K562 (cell line): ENCODE measurements at regions not wholly inside any gene's neighbourhood (a gene's known extent, or its start where the extent isn't known, plus 50 kb on each side); places are given as distances from the start of the nearest gene placed in this dataset.

Experiments
- ATAC-seq: fragments of 200-7000 bp; cut with Tn5 transposase; 3 replicates; pipeline ENCODE4 v1.9.1; 2020; ENCODE audit warnings: moderate library complexity
- BruUV-seq: library from RNA; stranded (reverse); fragments of 400-500 nt; replicated peaks from 2 replicates; lab custom pipeline; 2021; lab: Mats Ljungman, UMichigan
- CTCF ChIA-PET: fragments of 300-600 bp; formaldehyde crosslinking; extraction: SDS; loops from one replicate; lab custom pipeline; 2021; ENCODE audit warnings: low intra/inter-chr PET ratio; lab: Yijun Ruan, JAX
- POLR2A ChIA-PET: fragments of 300-600, 350-650 bp; sonication (Branson Sonifier 250); formaldehyde crosslinking; extraction: SDS; loops from one replicate; lab custom pipeline; 2021; ENCODE audit warnings: antibody characterized with exemption, inconsistent platforms; lab: Yijun Ruan, JAX
- DNase-seq, 4 experiments: peaks; one replicate each; pipeline versions ENCODE4 v3.0.0 to v3.0.0-alpha.2; 2011 to 2018; ENCODE audit warnings: low spot score in 3 of 4, mixed read lengths in 3 of 4; ENCODE audit errors: extremely low read depth in 1 of 4
- FAIRE-seq: peaks from 2 replicates; lab custom pipeline; 2011; peaks lifted over from hg19 to GRCh38; lab: Jason Lieb, UNC
- H2AFZ ChIP-seq: 2 replicates; pipeline ENCODE4 v1.6.0; 2011; ENCODE audit warnings: low read depth, low read length, control low read depth, inconsistent platforms
- H3K27ac ChIP-seq: fragments of 200-600 bp; 3 replicates; pipeline ENCODE4 v1.8.0; 2011; ENCODE audit warnings: low read depth, mild to moderate bottlenecking, control low read depth, inconsistent platforms, low read length, moderate library complexity, mixed read lengths; ENCODE audit errors: extremely low read depth
- H3K27me3 ChIP-seq, 2 experiments: fragments of 300-600 bp in 1 of 2; 2 replicates in 1 of 2; 3 replicates in 1 of 2; pipeline versions ENCODE4 v1.6.0 to v1.8.0; 2011; ENCODE audit warnings: inconsistent platforms in 2 of 2, low read length in 2 of 2, mild to moderate bottlenecking in 1 of 2, mixed read lengths in 1 of 2, moderate library complexity in 1 of 2; ENCODE audit not compliant: control insufficient read depth in 2 of 2, insufficient read depth in 2 of 2
- H3K36me3 ChIP-seq: fragments of 300-600 bp; 3 replicates; pipeline ENCODE4 v1.8.0; 2011; ENCODE audit warnings: mild to moderate bottlenecking, low read length, inconsistent platforms; ENCODE audit not compliant: control insufficient read depth, insufficient read depth
- H3K4me1 ChIP-seq, 2 experiments: fragments of 200-600 bp in 1 of 2; replicated peaks in 1 of 2; 2 replicates in 1 of 2; 3 replicates in 1 of 2; pipeline versions ENCODE4 v1.5.1 to v1.8.0; 2011; ENCODE audit warnings: inconsistent platforms in 2 of 2, low read length in 2 of 2, mild to moderate bottlenecking in 1 of 2, mixed read lengths in 1 of 2, moderate library complexity in 1 of 2; ENCODE audit not compliant: control insufficient read depth in 2 of 2, insufficient read depth in 2 of 2
- H3K4me2 ChIP-seq: 2 replicates; pipeline ENCODE4 v1.6.1; 2011; ENCODE audit warnings: low read length, control low read depth, inconsistent platforms, mixed read lengths; ENCODE audit not compliant: insufficient read depth
- H3K4me3 ChIP-seq: fragments of 200-600 bp; sonication (generic), shearing (Covaris generic); 2 replicates; pipeline ENCODE4 v1.5.1; 2016; ENCODE audit warnings: control low read depth, inconsistent platforms
- H3K79me2 ChIP-seq: fragments of 200-600 bp; 3 replicates; pipeline ENCODE4 v1.8.0; 2011; ENCODE audit warnings: low read length, inconsistent platforms; ENCODE audit not compliant: control insufficient read depth, insufficient read depth
- H3K9ac ChIP-seq, 2 experiments: 2 replicates each; pipeline versions ENCODE4 v1.6.0 to v1.6.1; 2011; ENCODE audit warnings: low read depth in 2 of 2, low read length in 2 of 2, control low read depth in 1 of 2, inconsistent platforms in 1 of 2, mild to moderate bottlenecking in 1 of 2, mixed read lengths in 1 of 2; ENCODE audit not compliant: insufficient read depth in 1 of 2
- H3K9me1 ChIP-seq: one replicate; pipeline ENCODE4 v1.6.0; 2011; ENCODE audit warnings: inconsistent platforms, mild to moderate bottlenecking, low read length, moderate library complexity; ENCODE audit not compliant: control insufficient read depth, insufficient read depth
- H3K9me3 ChIP-seq: replicated peaks from 2 replicates; pipeline ENCODE4 v1.5.1; 2011; ENCODE audit warnings: low read depth, low read length, inconsistent platforms; ENCODE audit not compliant: control insufficient read depth, insufficient read depth
- H4K20me1 ChIP-seq: replicated peaks from 2 replicates; pipeline ENCODE4 v1.6.1; 2011; ENCODE audit warnings: low read length, inconsistent platforms, mixed read lengths; ENCODE audit not compliant: control insufficient read depth, insufficient read depth
- ELF1 ChIP-seq: fragments of 200-800 bp; sonication (Bioruptor generic); IDR thresholded peaks from 2 replicates; pipeline ENCODE4 v1.6.1; 2016; ENCODE audit warnings: missing genetic modification characterization, missing compliant biosample characterization
- ETS1 ChIP-seq: conservative IDR thresholded peaks from 2 replicates; pipeline ENCODE4 v1.6.1; 2011; ENCODE audit warnings: low read depth, mild to moderate bottlenecking, low read length; ENCODE audit not compliant: control insufficient read depth
- FOSL1 ChIP-seq: fragments of 200-800 bp; sonication (Bioruptor generic); conservative IDR thresholded peaks from 2 replicates; pipeline ENCODE4 v1.6.1; 2016; ENCODE audit warnings: missing genetic modification characterization, missing compliant biosample characterization
- NCOA4 ChIP-seq: fragments of 450-650 bp; IDR thresholded peaks from 2 replicates; pipeline ENCODE4 v1.6.1; 2018; ENCODE audit warnings: mild to moderate bottlenecking; ENCODE audit not compliant: partially characterized antibody
- NR2C2 ChIP-seq, 2 experiments: fragments of 200-800 bp in 1 of 2; sonication (Bioruptor generic) in 1 of 2; sonication (generic) in 1 of 2; formaldehyde crosslinking in 1 of 2; IDR thresholded peaks; 2 replicates each; pipeline versions ENCODE4 v1.6.1 to v1.8.0; 2016 to 2022; ENCODE audit warnings: mild to moderate bottlenecking in 1 of 2, missing compliant biosample characterization in 1 of 2, missing genetic modification characterization in 1 of 2, missing genetic modification reagents in 1 of 2
- PHTF2 ChIP-seq: fragments of 250-450 bp; sonication (Bioruptor Pico); IDR thresholded peaks from 2 replicates; pipeline ENCODE4 v1.5.0; 2021; ENCODE audit warnings: mild to moderate bottlenecking
- POLR3G ChIP-seq: IDR thresholded peaks from 2 replicates; pipeline ENCODE4 v1.6.1; 2011; ENCODE audit not compliant: insufficient read length, insufficient replicate concordance; ENCODE audit errors: extremely low read depth
- SETDB1 ChIP-seq: IDR thresholded peaks from one replicate; pipeline ENCODE4 v1.6.1; 2012; ENCODE audit warnings: low read length, control low read depth, inconsistent platforms
- STAT5A ChIP-seq: IDR thresholded peaks from 2 replicates; pipeline ENCODE4 v1.6.1; 2012; ENCODE audit warnings: low read length, inconsistent platforms, borderline replicate concordance
- TSHZ1 ChIP-seq: fragments of 250-450 bp; sonication (Bioruptor Pico); IDR thresholded peaks from 2 replicates; pipeline ENCODE4 v1.4.0; 2020; ENCODE audit warnings: mild to moderate bottlenecking, moderate library complexity
- ZNF121 ChIP-seq: sonication (generic); formaldehyde crosslinking; conservative IDR thresholded peaks from 2 replicates; pipeline ENCODE4 v1.8.0; 2022; ENCODE audit warnings: missing genetic modification reagents
- ZNF57 ChIP-seq: fragments of 450-650 bp; formaldehyde crosslinking; IDR thresholded peaks from 2 replicates; pipeline ENCODE4 v1.4.0; 2020; ENCODE audit warnings: mild to moderate bottlenecking, moderate library complexity
- ZNF766 ChIP-seq: fragments of 200-800 bp; sonication (Bioruptor generic); conservative IDR thresholded peaks from 2 replicates; pipeline ENCODE4 v1.6.1; 2016; ENCODE audit warnings: missing genetic modification characterization, missing compliant biosample characterization
- WGBS: fragments of 100-300 bp; shearing (Covaris generic); methylation state at CpG from one replicate; pipeline ENCODE4 v1.1.6; 2016; ENCODE audit warnings: low coverage, mixed read lengths; ENCODE audit not compliant: insufficient coverage; ENCODE audit errors: missing lambda C conversion rate; 5-methylcytosine and 5-hydroxymethylcytosine counted together
- in situ Hi-C: fragments of 300-500 bp; cut with MboI; formaldehyde crosslinking; loops from 4 replicates; pipeline ENCODE4 v1.15.0; 2018; ENCODE audit warnings: inconsistent platforms, mixed read lengths
- intact Hi-C: fragments of 100-400 bp; cut with micrococcal nuclease; formaldehyde crosslinking; loops from 2 replicates; pipeline ENCODE4 v1.14.2; 2022
- TF ChIP-seq, protein P1 (sequence below): fragments of 450-650 bp; IDR thresholded peaks from 2 replicates; pipeline ENCODE4 v1.6.1; 2016; ENCODE audit warnings: mild to moderate bottlenecking
- TF ChIP-seq, protein P2 (sequence below): sonication (generic); formaldehyde crosslinking; IDR thresholded peaks from 2 replicates; pipeline ENCODE4 v1.5.0; 2020; ENCODE audit warnings: missing genetic modification reagents

DNA sequence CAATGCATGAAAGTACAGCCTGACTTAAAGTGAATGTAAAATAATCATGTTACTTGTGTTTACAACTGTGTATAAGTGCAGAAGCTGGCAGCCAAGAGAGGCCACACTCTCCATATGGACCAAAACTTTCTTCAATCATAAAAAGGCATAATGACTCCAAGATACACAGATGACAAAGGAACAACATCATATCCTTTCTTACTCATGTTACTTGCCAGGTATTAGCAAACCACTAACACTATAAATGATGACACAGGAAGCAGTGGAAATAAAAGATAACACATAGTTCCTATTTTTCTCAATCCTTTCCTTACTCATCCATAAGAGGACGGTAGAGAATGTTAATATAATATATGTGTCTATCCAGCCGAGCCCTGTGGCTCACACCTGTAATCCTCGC lies 400.0 kb upstream of the CDH2 start:
- ChIA-PET POLR2A (no interaction called here), CTCF (no interaction called here)
- Histone ChIP-seq H3K36me3 (no peaks in the 10 kb centered on the region), H3K4me1 (no peaks in the 10 kb centered on the region), H3K27me3 (no peaks in the 10 kb centered on the region), H3K4me3 (no peak overlapping the region), H3K79me2 (no peaks in the 10 kb centered on the region), H3K4me2 (no peak overlapping the region), H4K20me1 (no peaks in the 10 kb centered on the region), H3K9ac (no peak overlapping the region), H2AFZ (no peak overlapping the region), H3K9me1 (no peaks in the 10 kb centered on the region), H3K9me3 (no peaks in the 10 kb centered on the region), H3K27ac (no peak overlapping the region)
- TF ChIP-seq, protein P1, sequence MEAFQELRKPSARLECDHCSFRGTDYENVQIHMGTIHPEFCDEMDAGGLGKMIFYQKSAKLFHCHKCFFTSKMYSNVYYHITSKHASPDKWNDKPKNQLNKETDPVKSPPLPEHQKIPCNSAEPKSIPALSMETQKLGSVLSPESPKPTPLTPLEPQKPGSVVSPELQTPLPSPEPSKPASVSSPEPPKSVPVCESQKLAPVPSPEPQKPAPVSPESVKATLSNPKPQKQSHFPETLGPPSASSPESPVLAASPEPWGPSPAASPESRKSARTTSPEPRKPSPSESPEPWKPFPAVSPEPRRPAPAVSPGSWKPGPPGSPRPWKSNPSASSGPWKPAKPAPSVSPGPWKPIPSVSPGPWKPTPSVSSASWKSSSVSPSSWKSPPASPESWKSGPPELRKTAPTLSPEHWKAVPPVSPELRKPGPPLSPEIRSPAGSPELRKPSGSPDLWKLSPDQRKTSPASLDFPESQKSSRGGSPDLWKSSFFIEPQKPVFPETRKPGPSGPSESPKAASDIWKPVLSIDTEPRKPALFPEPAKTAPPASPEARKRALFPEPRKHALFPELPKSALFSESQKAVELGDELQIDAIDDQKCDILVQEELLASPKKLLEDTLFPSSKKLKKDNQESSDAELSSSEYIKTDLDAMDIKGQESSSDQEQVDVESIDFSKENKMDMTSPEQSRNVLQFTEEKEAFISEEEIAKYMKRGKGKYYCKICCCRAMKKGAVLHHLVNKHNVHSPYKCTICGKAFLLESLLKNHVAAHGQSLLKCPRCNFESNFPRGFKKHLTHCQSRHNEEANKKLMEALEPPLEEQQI = no peak
- TF ChIP-seq FOSL1 (no peak), PHTF2 (CRISPR knock-in tag) (no peak), SETDB1 (no peak), STAT5A (no peak), ETS1 (no peak), NR2C2 (CRISPR knock-in tag; IDR thresholded peaks at IDR 0.05) (no peak), NR2C2 (tag; IDR thresholded peaks at IDR 0.05) (no peak), ZNF766 (no peak), TSHZ1 (CRISPR knock-in tag) (no peak), ELF1 (tag) (no peak), ZNF57 (CRISPR knock-in tag) (no peak), NCOA4 (no peak), POLR3G (no peak), ZNF121 (CRISPR knock-in tag) (no peak)
- TF ChIP-seq, protein P2, sequence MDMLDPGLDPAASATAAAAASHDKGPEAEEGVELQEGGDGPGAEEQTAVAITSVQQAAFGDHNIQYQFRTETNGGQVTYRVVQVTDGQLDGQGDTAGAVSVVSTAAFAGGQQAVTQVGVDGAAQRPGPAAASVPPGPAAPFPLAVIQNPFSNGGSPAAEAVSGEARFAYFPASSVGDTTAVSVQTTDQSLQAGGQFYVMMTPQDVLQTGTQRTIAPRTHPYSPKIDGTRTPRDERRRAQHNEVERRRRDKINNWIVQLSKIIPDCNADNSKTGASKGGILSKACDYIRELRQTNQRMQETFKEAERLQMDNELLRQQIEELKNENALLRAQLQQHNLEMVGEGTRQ (CRISPR knock-in tag) = no peak
- intact Hi-C loops (no loop called here), in situ Hi-C loops (no loop called here)
- FAIRE-seq (no peak), DNase-seq (no peak), ATAC-seq (no peak)
- 0% methylated on average over 3 of the region's 3 CpGs for WGBS
- BruUV-seq = no TSS peak
